GM21786 (cell line): ENCODE measurements at regions not wholly inside any gene's neighbourhood (a gene's known extent, or its start where the extent isn't known, plus 50 kb on each side); places are given as distances from the start of the nearest gene placed in this dataset.

Experiments
- ATAC-seq: cut with Tn5 transposase; IDR thresholded peaks from one replicate; pipeline ENCODE4 v1.9.1; 2021; ENCODE audit not compliant: unreplicated experiment

- no peak for ATAC-seq
Observed at GRCh38 chr13:26942184-26942583, 181.6 kb upstream of the GPR12 start.

GRCh38 chr13:26941345-26942174, 181.0 kb upstream of the GPR12 start:
- no peak for ATAC-seq

- no peak for ATAC-seq
Observed at GRCh38 chr13:26934096-26934495, 173.5 kb upstream of the GPR12 start.

GRCh38 chr13:26932465-26932864, 171.9 kb upstream of the GPR12 start:
- no peak for ATAC-seq

GRCh38 chr13:26929971-26930730, 169.6 kb upstream of the GPR12 start:
- ATAC-seq = no peak

- no peak for ATAC-seq
Observed at GRCh38 chr13:26927511-26927910, 166.9 kb upstream of the GPR12 start.

- no peak for ATAC-seq
Observed at GRCh38 chr13:26926371-26926770, 165.8 kb upstream of the GPR12 start.

GRCh38 chr13:26923824-26924605, 163.4 kb upstream of the GPR12 start:
- no peak for ATAC-seq

GRCh38 chr13:26921918-26922317, 161.3 kb upstream of the GPR12 start:
- no peak for ATAC-seq

- ATAC-seq = no peak
Observed at GRCh38 chr13:26920614-26921355, 160.2 kb upstream of the GPR12 start.

- ATAC-seq = no peak
Observed at GRCh38 chr13:26919732-26920131, 159.1 kb upstream of the GPR12 start.

GRCh38 chr13:26919311-26919710, 158.7 kb upstream of the GPR12 start:
- no peak for ATAC-seq

- ATAC-seq = peak; percentile 62
Observed at GRCh38 chr13:26914624-26915023, 154.0 kb upstream of the GPR12 start.

- no peak for ATAC-seq
Observed at GRCh38 chr13:26914148-26914547, 153.6 kb upstream of the GPR12 start.

- no peak for ATAC-seq
Observed at GRCh38 chr13:26910754-26911465, 150.3 kb upstream of the GPR12 start.

GRCh38 chr13:26909477-26909876, 148.9 kb upstream of the GPR12 start:
- no peak for ATAC-seq

GRCh38 chr13:26908126-26908525, 147.5 kb upstream of the GPR12 start:
- ATAC-seq = no peak

GRCh38 chr13:26899202-26899601, 138.6 kb upstream of the GPR12 start:
- ATAC-seq = no peak

- ATAC-seq = no peak
Observed at GRCh38 chr13:26897706-26898550, 137.3 kb upstream of the GPR12 start.
